A172 (cell line): ENCODE measurements at regions not wholly inside any gene's neighbourhood (a gene's known extent, or its start where the extent isn't known, plus 50 kb on each side); places are given as distances from the start of the nearest gene placed in this dataset.

Source experiments
- DNase-seq: peaks from one replicate; pipeline ENCODE4 v3.0.0-alpha.2; 2015; ENCODE audit warnings: low spot score

GRCh38 chr2:12024197-12024907 lies 277.9 kb downstream of the LPIN1 start:
- DNase-seq: peak; percentile 96

GRCh38 chr2:12027136-12027535 lies 280.7 kb downstream of the LPIN1 start:
- no peak for DNase-seq

GRCh38 chr2:12031866-12032265 lies 285.4 kb downstream of the LPIN1 start:
- DNase-seq: no peak

GRCh38 chr2:12032398-12032797 lies 286.0 kb downstream of the LPIN1 start:
- DNase-seq: no peak

GRCh38 chr2:12032975-12033374 lies 286.5 kb downstream of the LPIN1 start:
- peak; percentile 31 for DNase-seq

GRCh38 chr2:12033494-12033893 lies 287.1 kb downstream of the LPIN1 start:
- no peak for DNase-seq

- no peak for DNase-seq
Observed at GRCh38 chr2:12034382-12034781, 287.9 kb downstream of the LPIN1 start.

- DNase-seq: no peak
Observed at GRCh38 chr2:12035029-12035720, 288.7 kb downstream of the LPIN1 start.

- DNase-seq: no peak
Observed at GRCh38 chr2:12035956-12036639, 289.7 kb downstream of the LPIN1 start.

GRCh38 chr2:12036640-12036983 lies 290.2 kb downstream of the LPIN1 start:
- no peak for DNase-seq

GRCh38 chr2:12037301-12037700 lies 290.9 kb downstream of the LPIN1 start:
- DNase-seq: no peak

- no peak for DNase-seq
Observed at GRCh38 chr2:12041236-12041635, 294.8 kb downstream of the LPIN1 start.

GRCh38 chr2:12043131-12043530 lies 296.7 kb downstream of the LPIN1 start:
- no peak for DNase-seq

GRCh38 chr2:12044857-12045256 lies 298.4 kb downstream of the LPIN1 start:
- no peak for DNase-seq

- no peak for DNase-seq
Observed at GRCh38 chr2:12045864-12046291, 299.4 kb downstream of the LPIN1 start.

GRCh38 chr2:12046641-12047040 lies 300.2 kb downstream of the LPIN1 start:
- peak; percentile 62 for DNase-seq

- no peak for DNase-seq
Observed at GRCh38 chr2:12047761-12048160, 301.3 kb downstream of the LPIN1 start.

- no peak for DNase-seq
Observed at GRCh38 chr2:12048550-12048949, 302.1 kb downstream of the LPIN1 start.

GRCh38 chr2:12050396-12050795 lies 304.0 kb downstream of the LPIN1 start:
- DNase-seq: peak; percentile 22

GRCh38 chr2:12051831-12052230 lies 305.4 kb downstream of the LPIN1 start:
- DNase-seq: no peak

- no peak for DNase-seq
Observed at GRCh38 chr2:12052796-12053195, 306.4 kb downstream of the LPIN1 start.

GRCh38 chr2:12054956-12055618 lies 308.7 kb downstream of the LPIN1 start:
- no peak for DNase-seq
